Mucosa of descending colon (tissue), 3 donors: ENCODE measurements at regions not wholly inside any gene's neighbourhood (a gene's known extent, or its start where the extent isn't known, plus 50 kb on each side); places are given as distances from the start of the nearest gene placed in this dataset.

Experiments
- ATAC-seq: fragments of 200-7000 bp; cut with Tn5 transposase; one replicate; pipeline ENCODE4 v1.9.1; 2020; ENCODE audit warnings: mild to moderate bottlenecking, moderate library complexity
- DNase-seq, 3 donors: peaks; one replicate each; pipeline ENCODE4 v3.0.0-alpha.2; 2020
- H3K36me3 ChIP-seq: fragments of 200-600 bp; one replicate; pipeline ENCODE4 v1.8.0; 2021; ENCODE audit warnings: low read depth, mild to moderate bottlenecking
- H3K4me1 ChIP-seq: fragments of 200-600 bp; one replicate; pipeline ENCODE4 v1.8.0; 2021; ENCODE audit warnings: low read depth, mild to moderate bottlenecking
- H3K4me3 ChIP-seq: fragments of 200-600 bp; one replicate; pipeline ENCODE4 v1.8.0; 2021; ENCODE audit warnings: mild to moderate bottlenecking
- H3K9me3 ChIP-seq: fragments of 200-600 bp; one replicate; pipeline ENCODE4 v1.8.0; 2021; ENCODE audit warnings: mild to moderate bottlenecking
- CTCF ChIP-seq: fragments of 200-600 bp; IDR thresholded peaks from one replicate; pipeline ENCODE4 v1.8.0; 2022; ENCODE audit warnings: antibody characterized with exemption, mild to moderate bottlenecking
- intact Hi-C, 2 donors: fragments of 100-400 bp; cut with DNase I in 1 of 2; cut with micrococcal nuclease in 1 of 2; formaldehyde crosslinking; loops; one replicate each; pipeline versions ENCODE4 v1.11.0 to v1.11.1; 2022; cut with DNase I, micrococcal nuclease
- donor health status: DM: no; HTN: no; CAD: no; lungs with moderate emphysema.
- donor health status: DM: no; HTN: no; CAD: no.
- donor health status: DM: no; HTN: yes; CAD: no.

GRCh38 chr4:108492816-108493595, 127.4 kb upstream of the RPL34 start:
- Histone ChIP-seq H3K36me3 (no peaks in the 10 kb centered on the region), H3K4me1 (no peaks in the 10 kb centered on the region), H3K9me3 (peaks cover 6% of the 10 kb centered on the region), H3K4me3 (no peak overlapping the region)
- ATAC-seq (peak; percentile 71), DNase-seq (peak in 2 of 3 donors; percentile 33 to 42)
- intact Hi-C loops = no loop called here
- no peak for TF ChIP-seq CTCF

GRCh38 chr4:108488865-108489264, 131.5 kb upstream of the RPL34 start:
- Histone ChIP-seq H3K9me3 (peaks cover 6% of the 10 kb centered on the region), H3K36me3 (no peaks in the 10 kb centered on the region), H3K4me1 (no peaks in the 10 kb centered on the region), H3K4me3 (no peak overlapping the region)
- intact Hi-C loops = no loop called here
- no peak for TF ChIP-seq CTCF
- ATAC-seq (no peak), DNase-seq (no peak)

- intact Hi-C loops = no loop called here
- no peak for ATAC-seq
- TF ChIP-seq CTCF = no peak
Observed at GRCh38 chr4:108486046-108486445, 134.3 kb upstream of the RPL34 start.

GRCh38 chr4:108484187-108484586, 136.2 kb upstream of the RPL34 start:
- H3K36me3 ChIP-seq = no peaks in the 10 kb centered on the region
- intact Hi-C loops = no loop called here
- no peak for TF ChIP-seq CTCF
- ATAC-seq (no peak), DNase-seq (no peak)
- H3K4me3 ChIP-seq = no peak overlapping the region
- H3K4me1 ChIP-seq = no peaks in the 10 kb centered on the region
- no peaks in the 10 kb centered on the region for H3K9me3 ChIP-seq

More at GRCh38 chr4:108486046-108486445, 134.3 kb upstream of the RPL34 start:
- no peak overlapping the region for H3K4me3 ChIP-seq
- no peaks in the 10 kb centered on the region for H3K36me3 ChIP-seq
- no peaks in the 10 kb centered on the region for H3K9me3 ChIP-seq
- DNase-seq = no peak
- no peaks in the 10 kb centered on the region for H3K4me1 ChIP-seq

GRCh38 chr4:108483650-108484049, 136.7 kb upstream of the RPL34 start:
- DNase-seq = no peak
- no peaks in the 10 kb centered on the region for H3K36me3 ChIP-seq

More at GRCh38 chr4:108483650-108484049, 136.7 kb upstream of the RPL34 start:
- Histone ChIP-seq H3K4me3 (no peak overlapping the region), H3K4me1 (no peaks in the 10 kb centered on the region), H3K9me3 (no peaks in the 10 kb centered on the region)
- no peak for ATAC-seq
- intact Hi-C loops = no loop called here
- no peak for TF ChIP-seq CTCF
